ENCODE measurements at regions not wholly inside any gene's neighbourhood (a gene's known extent, or its start where the extent isn't known, plus 50 kb on each side); places are given as distances from the start of the nearest gene placed in this dataset.

DNA sequence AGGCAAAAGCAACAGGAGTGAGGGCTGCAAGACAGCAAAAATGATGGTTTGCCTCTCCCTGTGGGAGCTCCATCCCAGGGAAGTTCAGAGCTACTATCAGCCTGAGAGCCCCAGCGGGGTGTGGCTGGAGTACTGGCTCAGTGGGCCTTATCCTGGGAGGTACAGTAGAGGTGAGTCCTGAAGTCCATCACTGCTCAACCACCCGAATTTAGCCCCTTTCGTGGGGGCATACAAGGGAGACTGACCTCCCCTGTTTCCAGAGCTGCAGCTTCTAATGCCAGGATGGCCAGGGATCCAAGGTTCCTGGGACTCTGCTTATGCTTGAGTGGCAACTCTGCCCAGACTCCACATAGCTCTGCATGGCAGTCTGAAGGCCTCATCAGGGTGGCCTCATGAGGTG lies 617.8 kb downstream of the MMUT start:
- Histone ChIP-seq H3K4me2 (no peak overlapping the region), H2AFZ (no peak overlapping the region), H3K36me3 (ENCODE audit: low read depth) (no peaks in the 10 kb centered on the region), H3K9me2 (ENCODE audit: insufficient read depth) (no peaks in the 10 kb centered on the region), H3K4me1 (replicated peaks; ENCODE audit: insufficient read depth) (no peaks in the 10 kb centered on the region), H3K27ac (no peak overlapping the region), H3K4me3 (no peak overlapping the region), H3F3A (ENCODE audit: insufficient read depth, low read depth) (no peaks in the 10 kb centered on the region), H3K9me3 (ENCODE audit: insufficient read depth, low read depth) (peaks cover 18% of the 10 kb centered on the region), H3K27me3 (ENCODE audit: insufficient read depth, low read depth) (no peaks in the 10 kb centered on the region), H4K20me1 (ENCODE audit: insufficient read depth) (no peaks in the 10 kb centered on the region), H3K79me2 (ENCODE audit: low read depth) (no peaks in the 10 kb centered on the region)
- CTCF ChIA-PET, result no interaction called here
- TF ChIP-seq, protein P1, sequence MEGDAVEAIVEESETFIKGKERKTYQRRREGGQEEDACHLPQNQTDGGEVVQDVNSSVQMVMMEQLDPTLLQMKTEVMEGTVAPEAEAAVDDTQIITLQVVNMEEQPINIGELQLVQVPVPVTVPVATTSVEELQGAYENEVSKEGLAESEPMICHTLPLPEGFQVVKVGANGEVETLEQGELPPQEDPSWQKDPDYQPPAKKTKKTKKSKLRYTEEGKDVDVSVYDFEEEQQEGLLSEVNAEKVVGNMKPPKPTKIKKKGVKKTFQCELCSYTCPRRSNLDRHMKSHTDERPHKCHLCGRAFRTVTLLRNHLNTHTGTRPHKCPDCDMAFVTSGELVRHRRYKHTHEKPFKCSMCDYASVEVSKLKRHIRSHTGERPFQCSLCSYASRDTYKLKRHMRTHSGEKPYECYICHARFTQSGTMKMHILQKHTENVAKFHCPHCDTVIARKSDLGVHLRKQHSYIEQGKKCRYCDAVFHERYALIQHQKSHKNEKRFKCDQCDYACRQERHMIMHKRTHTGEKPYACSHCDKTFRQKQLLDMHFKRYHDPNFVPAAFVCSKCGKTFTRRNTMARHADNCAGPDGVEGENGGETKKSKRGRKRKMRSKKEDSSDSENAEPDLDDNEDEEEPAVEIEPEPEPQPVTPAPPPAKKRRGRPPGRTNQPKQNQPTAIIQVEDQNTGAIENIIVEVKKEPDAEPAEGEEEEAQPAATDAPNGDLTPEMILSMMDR (conservative IDR thresholded peaks at IDR 0.05), result no peak
- no peak for TF ChIP-seq EZH2 (IDR thresholded peaks at IDR 0.05; ENCODE audit: low read depth)
- no peak for DNase-seq
- no TSS peak for BruUV-seq (replicated peaks)
- POLR2A ChIA-PET (ENCODE audit: unreplicated experiment), result interaction anchor here (0.6 kb wide), 1 partner anchor 1147 kb away, joined by 4 read pairs; the partner anchor contains the start of gene ADGRF4
- intact Hi-C loops (cut with micrococcal nuclease; ENCODE audit: unreplicated experiment), result no loop called here

DNA sequence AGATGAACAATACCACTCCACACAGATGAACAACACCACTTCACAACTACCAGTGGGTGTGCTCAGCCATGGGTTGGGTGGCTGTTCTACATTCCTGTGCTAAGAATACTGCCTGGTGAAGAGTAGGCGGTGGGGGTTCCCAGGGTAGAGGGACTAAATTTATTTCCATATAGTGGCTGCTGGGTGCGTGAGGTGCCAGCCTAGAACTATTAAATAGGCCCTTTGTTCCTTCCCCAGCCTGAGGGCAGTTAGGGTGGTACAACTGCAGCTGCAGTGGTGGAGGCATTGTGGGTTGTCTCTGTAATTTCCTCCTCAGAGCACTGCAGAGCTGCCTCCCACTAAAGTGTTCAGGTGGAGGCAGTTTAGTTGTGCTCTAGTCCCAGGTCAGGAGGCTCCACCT lies 618.4 kb downstream of the MMUT start:
- peaks cover 20% of the 10 kb centered on the region for H3K9me3 ChIP-seq (ENCODE audit: insufficient read depth, low read depth)
- H3K27ac ChIP-seq, result no peak overlapping the region
- CTCF ChIA-PET, result no interaction called here
- H3K36me3 ChIP-seq (ENCODE audit: low read depth), result no peaks in the 10 kb centered on the region
- no peaks in the 10 kb centered on the region for H3K79me2 ChIP-seq (ENCODE audit: low read depth)
- no TSS peak for BruUV-seq (replicated peaks)
- intact Hi-C loops (cut with micrococcal nuclease; ENCODE audit: unreplicated experiment), result no loop called here
- TF ChIP-seq EZH2 (IDR thresholded peaks at IDR 0.05; ENCODE audit: low read depth), result no peak
- TF ChIP-seq, protein P1 (conservative IDR thresholded peaks at IDR 0.05), result no peak
- H3F3A ChIP-seq (ENCODE audit: insufficient read depth, low read depth), result no peaks in the 10 kb centered on the region
- H2AFZ ChIP-seq, result no peak overlapping the region
- H3K4me2 ChIP-seq, result no peak overlapping the region
- H3K4me1 ChIP-seq (replicated peaks; ENCODE audit: insufficient read depth), result no peaks in the 10 kb centered on the region
- H4K20me1 ChIP-seq (ENCODE audit: insufficient read depth), result no peaks in the 10 kb centered on the region
- no peak for DNase-seq
- no peaks in the 10 kb centered on the region for H3K9me2 ChIP-seq (ENCODE audit: insufficient read depth)
- H3K4me3 ChIP-seq, result no peak overlapping the region
- no peaks in the 10 kb centered on the region for H3K27me3 ChIP-seq (ENCODE audit: insufficient read depth, low read depth)
- POLR2A ChIA-PET (ENCODE audit: unreplicated experiment), result no interaction called here

DNA sequence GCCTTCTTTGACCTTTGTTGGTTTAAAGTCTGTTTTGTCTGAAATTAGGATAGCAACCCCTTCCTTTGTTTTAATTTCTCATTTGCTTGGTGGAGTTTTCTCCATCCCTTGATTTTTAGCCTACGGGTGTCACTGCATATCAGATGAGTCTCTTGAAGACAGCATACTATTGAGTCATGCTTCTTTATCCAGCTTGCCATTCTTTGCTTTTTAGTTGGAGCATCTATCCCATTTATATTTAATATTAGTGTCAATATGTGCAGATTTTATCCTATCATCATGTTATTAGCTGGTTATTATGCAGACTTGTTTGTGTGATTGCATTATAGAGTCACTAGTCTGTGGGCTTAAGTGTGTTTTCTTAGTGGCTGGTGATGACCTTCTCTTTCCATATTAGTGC lies 622.2 kb downstream of the MMUT start:
- no peaks in the 10 kb centered on the region for H3K4me1 ChIP-seq (replicated peaks; ENCODE audit: insufficient read depth)
- H3K36me3 ChIP-seq (ENCODE audit: low read depth), result no peaks in the 10 kb centered on the region
- no TSS peak for BruUV-seq (replicated peaks)
- H3K4me3 ChIP-seq, result no peak overlapping the region
- ChIA-PET CTCF (no interaction called here), POLR2A (ENCODE audit: unreplicated experiment) (no interaction called here)
- H3K9me3 ChIP-seq (ENCODE audit: insufficient read depth, low read depth), result peaks cover 20% of the 10 kb centered on the region
- H2AFZ ChIP-seq, result no peak overlapping the region
- H3K9me2 ChIP-seq (ENCODE audit: insufficient read depth), result no peaks in the 10 kb centered on the region
- H4K20me1 ChIP-seq (ENCODE audit: insufficient read depth), result no peaks in the 10 kb centered on the region
- no peaks in the 10 kb centered on the region for H3K27me3 ChIP-seq (ENCODE audit: insufficient read depth, low read depth)
- no peak overlapping the region for H3K27ac ChIP-seq
- intact Hi-C loops (cut with micrococcal nuclease; ENCODE audit: unreplicated experiment), result no loop called here
- no peaks in the 10 kb centered on the region for H3K79me2 ChIP-seq (ENCODE audit: low read depth)
- H3F3A ChIP-seq (ENCODE audit: insufficient read depth, low read depth), result no peaks in the 10 kb centered on the region
- TF ChIP-seq EZH2 (IDR thresholded peaks at IDR 0.05; ENCODE audit: low read depth), result no peak
- TF ChIP-seq, protein P1 (conservative IDR thresholded peaks at IDR 0.05), result no peak
- no peak for DNase-seq
- H3K4me2 ChIP-seq, result no peak overlapping the region

Measured in PC-9 (cell line).